ENCODE measurements at regions not wholly inside any gene's neighbourhood (a gene's known extent, or its start where the extent isn't known, plus 50 kb on each side); places are given as distances from the start of the nearest gene placed in this dataset.

GRCh38 chr9:29939559-29939958 lies 2366.3 kb upstream of the C9orf72 start:
- FAIRE-seq (no peak), DNase-seq (ENCODE audit: low spot score in 2 of 2) (no peak)

- no peak for FAIRE-seq
- DNase-seq (ENCODE audit: low spot score in 2 of 2) = no peak
These were observed 2371.7 kb upstream of the C9orf72 start for GRCh38 chr9:29945012-29945411.

GRCh38 chr9:29958469-29958868 lies 2385.2 kb upstream of the C9orf72 start:
- FAIRE-seq = no peak
- DNase-seq (ENCODE audit: low spot score in 2 of 2) = no peak

- no peak for FAIRE-seq
- DNase-seq (ENCODE audit: low spot score in 2 of 2) = no peak
These were observed 2392.6 kb upstream of the C9orf72 start for GRCh38 chr9:29965834-29966233.

GRCh38 chr9:29966247-29966646 lies 2393.0 kb upstream of the C9orf72 start:
- DNase-seq (ENCODE audit: low spot score in 2 of 2) = no peak
- no peak for FAIRE-seq

- no peak for DNase-seq (ENCODE audit: low spot score in 2 of 2)
- FAIRE-seq = no peak
These were observed 2395.6 kb upstream of the C9orf72 start for GRCh38 chr9:29968831-29969230.

GRCh38 chr9:29969408-29969807 lies 2396.1 kb upstream of the C9orf72 start:
- DNase-seq (ENCODE audit: low spot score in 2 of 2) (no peak), FAIRE-seq (no peak)

GRCh38 chr9:29969856-29970647 lies 2396.8 kb upstream of the C9orf72 start:
- no peak for FAIRE-seq
- DNase-seq (ENCODE audit: low spot score in 2 of 2) = no peak

- no peak for DNase-seq (ENCODE audit: low spot score in 2 of 2)
These were observed 2400.9 kb upstream of the C9orf72 start for GRCh38 chr9:29974197-29974596.

GRCh38 chr9:29976981-29977380 lies 2403.7 kb upstream of the C9orf72 start:
- DNase-seq (ENCODE audit: low spot score in 2 of 2) = no peak
- FAIRE-seq = no peak

More at GRCh38 chr9:29974197-29974596, 2400.9 kb upstream of the C9orf72 start:
- FAIRE-seq = no peak

- DNase-seq (ENCODE audit: low spot score in 2 of 2) (no peak), FAIRE-seq (no peak)
These were observed 2403.4 kb upstream of the ACO1 start for GRCh38 chr9:29981013-29981412.

GRCh38 chr9:29999645-30000044 lies 2384.8 kb upstream of the ACO1 start:
- FAIRE-seq (no peak), DNase-seq (ENCODE audit: low spot score in 2 of 2) (no peak)

- FAIRE-seq (no peak), DNase-seq (ENCODE audit: low spot score in 2 of 2) (no peak)
These were observed 2373.8 kb upstream of the ACO1 start for GRCh38 chr9:30010691-30011090.

- FAIRE-seq (peak; percentile 81), DNase-seq (ENCODE audit: low spot score in 2 of 2) (no peak)
These were observed 2371.8 kb upstream of the ACO1 start for GRCh38 chr9:30012622-30013021.

- FAIRE-seq = no peak
- no peak for DNase-seq (ENCODE audit: low spot score in 2 of 2)
These were observed 2369.4 kb upstream of the ACO1 start for GRCh38 chr9:30015073-30015472.

- DNase-seq (ENCODE audit: low spot score in 2 of 2) (no peak), FAIRE-seq (no peak)
These were observed 2364.3 kb upstream of the ACO1 start for GRCh38 chr9:30020161-30020560.

GRCh38 chr9:30035761-30036160 lies 2348.7 kb upstream of the ACO1 start:
- DNase-seq (ENCODE audit: low spot score in 2 of 2) = no peak
- no peak for FAIRE-seq

GRCh38 chr9:30036558-30036957 lies 2347.9 kb upstream of the ACO1 start:
- no peak for FAIRE-seq
- DNase-seq (ENCODE audit: low spot score in 2 of 2) = no peak

- FAIRE-seq (no peak), DNase-seq (ENCODE audit: low spot score in 2 of 2) (no peak)
These were observed 2344.7 kb upstream of the ACO1 start for GRCh38 chr9:30039712-30040111.

GRCh38 chr9:30048396-30048795 lies 2336.0 kb upstream of the ACO1 start:
- FAIRE-seq (no peak), DNase-seq (ENCODE audit: low spot score in 2 of 2) (no peak)

GRCh38 chr9:30058463-30058862 lies 2326.0 kb upstream of the ACO1 start:
- no peak for FAIRE-seq

GRCh38 chr9:30060976-30061375 lies 2323.5 kb upstream of the ACO1 start:
- DNase-seq (ENCODE audit: low spot score in 2 of 2) (no peak), FAIRE-seq (no peak)

More at GRCh38 chr9:30058463-30058862, 2326.0 kb upstream of the ACO1 start:
- no peak for DNase-seq (ENCODE audit: low spot score in 2 of 2)

- no peak for DNase-seq (ENCODE audit: low spot score in 2 of 2)
- FAIRE-seq = no peak
These were observed 2318.6 kb upstream of the ACO1 start for GRCh38 chr9:30065888-30066287.

Data from frontal cortex (tissue), 3 donors.